ENCODE measurements at regions not wholly inside any gene's neighbourhood (a gene's known extent, or its start where the extent isn't known, plus 50 kb on each side); places are given as distances from the start of the nearest gene placed in this dataset.

GRCh38 chr6:135640048-135640447 is 142.5 kb upstream of the AHI1 start:
- no peak overlapping the region for H3K4me2 ChIP-seq
- no peaks in the 10 kb centered on the region for H4K20me1 ChIP-seq (ENCODE audit: insufficient read depth)
- H3K9ac ChIP-seq, result no peak overlapping the region
- TF ChIP-seq CTCF (conservative IDR thresholded peaks at IDR 0.05; ENCODE audit: low read depth, low read length), result no peak
- no peaks in the 10 kb centered on the region for H3K36me3 ChIP-seq (ENCODE audit: insufficient read depth)
- H3K27me3 ChIP-seq (ENCODE audit: insufficient read depth, low read depth), result no peaks in the 10 kb centered on the region
- H3K79me2 ChIP-seq (ENCODE audit: insufficient read depth, low read depth), result no peaks in the 10 kb centered on the region
- H2AFZ ChIP-seq (ENCODE audit: low read depth), result no peak overlapping the region
- H3K4me3 ChIP-seq (IDR thresholded peaks at IDR 0.05; ENCODE audit: insufficient read depth, low read depth, low read length), result no peak overlapping the region
- no peaks in the 10 kb centered on the region for H3K4me1 ChIP-seq (ENCODE audit: low read depth, poor library complexity, severe bottlenecking)
- no peak overlapping the region for H3K27ac ChIP-seq

DNA sequence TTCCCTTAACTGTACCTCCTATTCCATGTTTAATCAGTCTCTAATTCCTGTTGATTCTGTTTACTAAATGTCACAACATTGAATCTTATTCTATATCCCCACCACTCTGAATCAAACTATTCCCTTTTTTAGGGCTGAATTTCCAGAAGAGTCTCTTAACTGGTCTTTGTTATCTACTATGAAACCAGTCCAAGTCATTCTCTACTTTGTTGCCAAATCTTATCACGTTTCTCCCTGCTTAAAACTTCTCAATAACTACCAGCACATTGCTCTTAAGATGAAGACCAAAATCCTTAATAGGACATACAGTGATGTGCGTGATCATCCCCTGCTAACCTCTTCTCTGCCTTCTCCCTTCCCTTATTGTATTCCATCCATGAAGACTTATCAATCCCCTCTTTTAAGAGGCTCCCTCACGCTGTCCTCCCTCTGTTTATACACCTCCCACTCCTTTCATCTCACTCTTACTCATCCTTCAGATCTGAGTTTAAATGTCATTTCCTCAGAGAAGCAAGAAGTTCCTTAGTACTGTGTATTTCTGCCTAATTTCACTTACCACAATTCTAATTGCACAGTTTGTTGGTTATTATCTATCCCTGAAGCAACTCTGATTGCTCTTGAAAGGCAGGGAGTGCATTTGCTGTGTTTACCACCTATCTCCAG is 143.0 kb upstream of the AHI1 start:
- no peaks in the 10 kb centered on the region for H3K27me3 ChIP-seq (ENCODE audit: insufficient read depth, low read depth)
- H3K4me3 ChIP-seq (IDR thresholded peaks at IDR 0.05; ENCODE audit: insufficient read depth, low read depth, low read length), result no peak overlapping the region
- H4K20me1 ChIP-seq (ENCODE audit: insufficient read depth), result no peaks in the 10 kb centered on the region
- H2AFZ ChIP-seq (ENCODE audit: low read depth), result no peak overlapping the region
- H3K36me3 ChIP-seq (ENCODE audit: insufficient read depth), result no peaks in the 10 kb centered on the region
- H3K4me2 ChIP-seq, result no peak overlapping the region
- no peaks in the 10 kb centered on the region for H3K79me2 ChIP-seq (ENCODE audit: insufficient read depth, low read depth)
- no peak overlapping the region for H3K9ac ChIP-seq
- H3K4me1 ChIP-seq (ENCODE audit: low read depth, poor library complexity, severe bottlenecking), result no peaks in the 10 kb centered on the region
- no peak overlapping the region for H3K27ac ChIP-seq
- TF ChIP-seq CTCF (conservative IDR thresholded peaks at IDR 0.05; ENCODE audit: low read depth, low read length), result no peak

- Histone ChIP-seq H3K27me3 (ENCODE audit: insufficient read depth, low read depth) (no peaks in the 10 kb centered on the region), H3K36me3 (ENCODE audit: insufficient read depth) (no peaks in the 10 kb centered on the region)
- no peak for TF ChIP-seq CTCF (conservative IDR thresholded peaks at IDR 0.05; ENCODE audit: low read depth, low read length)
These were observed 145.4 kb upstream of the AHI1 start for GRCh38 chr6:135642912-135643311.

DNA sequence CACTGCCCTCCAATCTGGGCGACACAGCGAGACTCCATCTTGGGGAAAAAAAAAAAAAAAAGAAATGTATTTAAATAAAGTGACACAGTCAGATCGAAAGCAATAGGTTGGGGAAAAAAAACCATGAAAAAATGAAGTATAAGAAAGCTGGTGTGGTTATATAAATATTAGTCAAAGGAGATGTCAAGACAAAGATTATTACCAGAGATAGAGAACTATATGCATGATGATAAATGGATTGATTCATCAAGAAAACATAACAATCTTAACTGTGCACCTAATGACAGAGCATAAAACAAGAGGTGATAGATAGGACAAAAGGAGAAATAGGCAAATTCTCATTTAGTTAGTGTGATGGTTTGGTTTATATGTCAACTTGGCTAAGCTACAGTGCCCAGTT is 146.9 kb upstream of the AHI1 start:
- Histone ChIP-seq H3K27ac (no peak overlapping the region), H3K79me2 (ENCODE audit: insufficient read depth, low read depth) (no peaks in the 10 kb centered on the region), H3K27me3 (ENCODE audit: insufficient read depth, low read depth) (no peaks in the 10 kb centered on the region), H3K36me3 (ENCODE audit: insufficient read depth) (no peaks in the 10 kb centered on the region), H3K4me3 (IDR thresholded peaks at IDR 0.05; ENCODE audit: insufficient read depth, low read depth, low read length) (no peak overlapping the region), H3K4me1 (ENCODE audit: low read depth, poor library complexity, severe bottlenecking) (no peaks in the 10 kb centered on the region), H4K20me1 (ENCODE audit: insufficient read depth) (no peaks in the 10 kb centered on the region), H2AFZ (ENCODE audit: low read depth) (no peak overlapping the region), H3K4me2 (no peak overlapping the region), H3K9ac (no peak overlapping the region)
- no peak for TF ChIP-seq CTCF (conservative IDR thresholded peaks at IDR 0.05; ENCODE audit: low read depth, low read length)

More at GRCh38 chr6:135642912-135643311, 145.4 kb upstream of the AHI1 start:
- Histone ChIP-seq H3K4me3 (IDR thresholded peaks at IDR 0.05; ENCODE audit: insufficient read depth, low read depth, low read length) (no peak overlapping the region), H3K4me1 (ENCODE audit: low read depth, poor library complexity, severe bottlenecking) (no peaks in the 10 kb centered on the region), H2AFZ (ENCODE audit: low read depth) (no peak overlapping the region), H3K9ac (no peak overlapping the region), H3K27ac (no peak overlapping the region), H3K79me2 (ENCODE audit: insufficient read depth, low read depth) (no peaks in the 10 kb centered on the region), H3K4me2 (no peak overlapping the region), H4K20me1 (ENCODE audit: insufficient read depth) (no peaks in the 10 kb centered on the region)
